Keratinocyte (primary cell): ENCODE measurements at regions not wholly inside any gene's neighbourhood (a gene's known extent, or its start where the extent isn't known, plus 50 kb on each side); places are given as distances from the start of the nearest gene placed in this dataset.

Experiments
- DNase-seq: peaks from one replicate; pipeline ENCODE4 v3.0.0-alpha.2; 2011; ENCODE audit warnings: low read depth, missing footprints, low spot score
- FAIRE-seq: peaks from 2 replicates; lab custom pipeline; 2011; peaks lifted over from hg19 to GRCh38; lab: Jason Lieb, UNC
- H2AFZ ChIP-seq: 2 replicates; pipeline ENCODE4 v1.6.0; 2012; ENCODE audit warnings: low read length, control low read depth, inconsistent platforms; ENCODE audit not compliant: control insufficient read depth
- H3K27ac ChIP-seq: 2 replicates; pipeline ENCODE4 v1.5.1; 2011; ENCODE audit warnings: low read length; ENCODE audit not compliant: control insufficient read depth, insufficient read depth
- H3K27me3 ChIP-seq: 3 replicates; pipeline ENCODE4 v1.6.0; 2011; ENCODE audit warnings: low read length; ENCODE audit not compliant: control insufficient read depth, insufficient read depth; ENCODE audit errors: extremely low read depth
- H3K36me3 ChIP-seq, 2 experiments: 2 replicates in 1 of 2; 3 replicates in 1 of 2; pipeline ENCODE4 v1.5.1; 2011; ENCODE audit warnings: low read length in 2 of 2, mild to moderate bottlenecking in 1 of 2; ENCODE audit not compliant: control insufficient read depth in 2 of 2, insufficient read depth in 2 of 2; ENCODE audit errors: extremely low read depth in 1 of 2
- H3K4me1 ChIP-seq: 3 replicates; pipeline ENCODE4 v1.5.1; 2011; ENCODE audit warnings: low read length; ENCODE audit not compliant: control insufficient read depth, insufficient read depth; ENCODE audit errors: extremely low read depth
- H3K4me2 ChIP-seq: 3 replicates; pipeline ENCODE4 v1.6.0; 2011; ENCODE audit warnings: low read depth, low read length; ENCODE audit not compliant: control insufficient read depth, insufficient read depth; ENCODE audit errors: extremely low read depth
- H3K4me3 ChIP-seq, 3 experiments: fragments of 200-600 bp in 1 of 3; sonication (generic) in 1 of 3; 2 replicates in 2 of 3; 3 replicates in 1 of 3; pipeline ENCODE4 v1.5.1; 2011 to 2016; ENCODE audit warnings: low read length in 3 of 3, mild to moderate bottlenecking in 3 of 3, control low read depth in 2 of 3, inconsistent platforms in 1 of 3, low read depth in 1 of 3, mixed read lengths in 1 of 3, mixed run types in 1 of 3, moderate library complexity in 1 of 3; ENCODE audit not compliant: control insufficient read depth in 2 of 3, insufficient read depth in 2 of 3; ENCODE audit errors: extremely low read depth in 1 of 3
- H3K79me2 ChIP-seq: 2 replicates; pipeline ENCODE4 v1.6.0; 2012; ENCODE audit warnings: low read length; ENCODE audit not compliant: control insufficient read depth, insufficient read depth
- H3K9ac ChIP-seq: 3 replicates; pipeline ENCODE4 v1.6.0; 2011; ENCODE audit warnings: low read length; ENCODE audit not compliant: control insufficient read depth, insufficient read depth; ENCODE audit errors: extremely low read depth
- H3K9me1 ChIP-seq: 3 replicates; pipeline ENCODE4 v1.6.0; 2011; ENCODE audit warnings: low read length; ENCODE audit not compliant: control insufficient read depth, insufficient read depth; ENCODE audit errors: extremely low read depth
- H3K9me3 ChIP-seq: 2 replicates; pipeline ENCODE4 v1.5.1; 2012; ENCODE audit warnings: low read depth, low read length; ENCODE audit not compliant: control insufficient read depth
- H4K20me1 ChIP-seq: 3 replicates; pipeline ENCODE4 v1.6.0; 2011; ENCODE audit warnings: low read length; ENCODE audit not compliant: control insufficient read depth, insufficient read depth; ENCODE audit errors: extremely low read depth
- EZH2 ChIP-seq: IDR thresholded peaks from one replicate; pipeline ENCODE4 v1.6.1; 2012; ENCODE audit warnings: inconsistent platforms, mild to moderate bottlenecking, low read length, moderate library complexity
- dilution Hi-C: fragments of 300-500 bp; cut with MboI; formaldehyde crosslinking; loops from one replicate; pipeline ENCODE4 v1.7.0; 2020; ENCODE audit warnings: low sequenced_read_pairs; ENCODE audit not compliant: extremely low pct_ligation_motif_present
- TF ChIP-seq, protein P1 (sequence below), 3 experiments: IDR thresholded peaks in 1 of 3; conservative IDR thresholded peaks in 1 of 3; optimal IDR thresholded peaks in 1 of 3; 2 replicates in 2 of 3; 3 replicates in 1 of 3; pipeline versions ENCODE3 to v1.5.1; 2011; ENCODE audit warnings: low read length in 3 of 3, mild to moderate bottlenecking in 3 of 3, moderate library complexity in 2 of 3, control low read depth in 1 of 3, inconsistent platforms in 1 of 3; ENCODE audit not compliant: insufficient read depth in 2 of 3; ENCODE audit errors: extremely low read depth in 1 of 3

DNA sequence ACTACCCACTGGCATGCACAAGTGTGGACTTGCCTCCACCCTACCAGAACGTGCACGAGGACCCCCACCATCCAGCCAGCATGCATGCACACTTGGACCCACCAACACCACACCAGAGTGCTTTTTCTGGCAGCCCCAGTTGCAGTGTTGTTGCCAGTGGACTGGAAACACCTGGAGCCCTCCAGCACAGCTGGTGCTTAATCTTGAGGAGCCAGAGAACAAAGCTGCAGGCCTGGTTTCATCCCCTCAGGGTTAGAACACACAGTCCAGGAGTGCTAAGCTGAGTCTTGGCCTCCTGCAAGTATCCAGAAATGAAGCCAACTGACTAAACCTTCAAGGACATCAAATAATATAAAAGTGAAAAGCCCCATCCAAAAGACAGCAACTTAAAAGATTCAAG, 888.0 kb downstream of the NTRK3 start:
- peak; percentile 73 for DNase-seq

DNA sequence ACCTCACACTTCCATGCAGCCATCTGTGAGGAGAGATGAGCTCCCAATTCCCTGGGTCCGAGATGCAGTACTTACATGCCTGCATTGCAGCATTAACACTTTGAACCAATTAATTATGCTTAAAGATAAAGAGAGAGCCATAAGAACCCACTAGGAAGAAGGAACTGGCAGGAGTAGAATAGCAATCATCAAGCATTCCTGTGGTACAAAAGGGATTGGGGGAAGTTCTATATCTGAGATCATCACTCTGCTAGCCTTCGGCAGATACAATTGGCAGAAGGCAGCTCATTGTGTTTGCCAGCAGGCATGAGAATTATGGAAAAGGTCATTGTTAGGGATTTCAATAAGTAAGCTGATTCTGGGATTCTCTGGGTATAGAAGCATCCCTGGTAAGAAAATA, 891.4 kb downstream of the NTRK3 start:
- Histone ChIP-seq H3K9me3 (no peaks in the 10 kb centered on the region), H3K9ac (no peak overlapping the region), H3K36me3 (no peaks in the 10 kb centered on the region), H3K79me2 (no peaks in the 10 kb centered on the region), H3K27me3 (no peaks in the 10 kb centered on the region), H2AFZ (no peak overlapping the region), H3K4me1 (peaks cover 34% of the 10 kb centered on the region), H3K27ac (peak overlapping the region; percentile 67), H3K4me3 (no peak overlapping the region), H3K9me1 (no peaks in the 10 kb centered on the region), H4K20me1 (no peaks in the 10 kb centered on the region), H3K4me2 (peak overlapping the region; percentile 53)
- TF ChIP-seq EZH2 = no peak
- TF ChIP-seq, protein P1, sequence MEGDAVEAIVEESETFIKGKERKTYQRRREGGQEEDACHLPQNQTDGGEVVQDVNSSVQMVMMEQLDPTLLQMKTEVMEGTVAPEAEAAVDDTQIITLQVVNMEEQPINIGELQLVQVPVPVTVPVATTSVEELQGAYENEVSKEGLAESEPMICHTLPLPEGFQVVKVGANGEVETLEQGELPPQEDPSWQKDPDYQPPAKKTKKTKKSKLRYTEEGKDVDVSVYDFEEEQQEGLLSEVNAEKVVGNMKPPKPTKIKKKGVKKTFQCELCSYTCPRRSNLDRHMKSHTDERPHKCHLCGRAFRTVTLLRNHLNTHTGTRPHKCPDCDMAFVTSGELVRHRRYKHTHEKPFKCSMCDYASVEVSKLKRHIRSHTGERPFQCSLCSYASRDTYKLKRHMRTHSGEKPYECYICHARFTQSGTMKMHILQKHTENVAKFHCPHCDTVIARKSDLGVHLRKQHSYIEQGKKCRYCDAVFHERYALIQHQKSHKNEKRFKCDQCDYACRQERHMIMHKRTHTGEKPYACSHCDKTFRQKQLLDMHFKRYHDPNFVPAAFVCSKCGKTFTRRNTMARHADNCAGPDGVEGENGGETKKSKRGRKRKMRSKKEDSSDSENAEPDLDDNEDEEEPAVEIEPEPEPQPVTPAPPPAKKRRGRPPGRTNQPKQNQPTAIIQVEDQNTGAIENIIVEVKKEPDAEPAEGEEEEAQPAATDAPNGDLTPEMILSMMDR (optimal IDR thresholded peaks at IDR 0.05 in 1 of 3, IDR thresholded peaks at IDR 0.05 in 1 of 3, conservative IDR thresholded peaks at IDR 0.05 in 1 of 3; ENCODE audit: extremely low read depth in 1 of 3, insufficient read depth in 2 of 3, low read length in 3 of 3) = no peak
- FAIRE-seq (peak; percentile 94), DNase-seq (peak; percentile 33)
- dilution Hi-C loops = no loop called here

More for the DNA sequence above, 888.0 kb downstream of the NTRK3 start:
- peak; percentile 71 for FAIRE-seq
- peak overlapping the region; percentile 43 for H2AFZ ChIP-seq
- H3K36me3 ChIP-seq = no peaks in the 10 kb centered on the region
- no peaks in the 10 kb centered on the region for H3K79me2 ChIP-seq
- H3K4me3 ChIP-seq = peak overlapping the region in 1 of 3 experiments; percentile 10
- no peaks in the 10 kb centered on the region for H3K9me3 ChIP-seq
- no peaks in the 10 kb centered on the region for H3K9me1 ChIP-seq
- H3K4me1 ChIP-seq = peaks cover 34% of the 10 kb centered on the region
- TF ChIP-seq, protein P1 (optimal IDR thresholded peaks at IDR 0.05 in 1 of 3, IDR thresholded peaks at IDR 0.05 in 1 of 3, conservative IDR thresholded peaks at IDR 0.05 in 1 of 3; ENCODE audit: extremely low read depth in 1 of 3, insufficient read depth in 2 of 3, low read length in 3 of 3) = no peak
- TF ChIP-seq EZH2 = no peak
- H3K27ac ChIP-seq = peak overlapping the region; percentile 76
- H4K20me1 ChIP-seq = no peaks in the 10 kb centered on the region
- no peaks in the 10 kb centered on the region for H3K27me3 ChIP-seq
- H3K4me2 ChIP-seq = peak overlapping the region; percentile 56
- dilution Hi-C loops = no loop called here
- H3K9ac ChIP-seq = peak overlapping the region; percentile 47
